GM12878 (cell line): ENCODE measurements at regions not wholly inside any gene's neighbourhood (a gene's known extent, or its start where the extent isn't known, plus 50 kb on each side); places are given as distances from the start of the nearest gene placed in this dataset.

ENCODE experiments used
- ATAC-seq: fragments of 200-7000 bp; cut with Tn5 transposase; 3 replicates; pipeline ENCODE4 v1.9.1; 2020; ENCODE audit warnings: mild to moderate bottlenecking, moderate library complexity
- BruUV-seq: library from RNA; stranded (reverse); fragments of 400-500 nt; replicated peaks from 2 replicates; lab custom pipeline; 2021; lab: Mats Ljungman, UMichigan
- CTCF ChIA-PET: fragments of 300-600 bp; sonication (Branson Sonifier 250); formaldehyde crosslinking; extraction: SDS; loops from one replicate; lab custom pipeline; 2021; ENCODE audit warnings: inconsistent platforms; lab: Yijun Ruan, JAX
- POLR2A ChIA-PET: fragments of 350-600 bp; formaldehyde crosslinking; extraction: SDS; loops from one replicate; lab custom pipeline; 2021; ENCODE audit warnings: inconsistent platforms; lab: Charles Lee
- RAD21 ChIA-PET: fragments of 300-600 bp; sonication (Branson Sonifier 250); formaldehyde crosslinking; loops from one replicate; lab custom pipeline; 2023; ENCODE audit warnings: antibody characterized with exemption; ENCODE audit not compliant: unreplicated experiment; lab: Charles Lee
- SMC1A ChIA-PET: fragments of 300-600 bp; sonication (Branson Sonifier 250); formaldehyde crosslinking; loops from one replicate; lab custom pipeline; 2023; ENCODE audit not compliant: unreplicated experiment, uncharacterized antibody; lab: Charles Lee
- DNase-seq: peaks from one replicate; pipeline ENCODE4 v3.0.0-alpha.2; 2011; ENCODE audit warnings: low read depth, low spot score
- FAIRE-seq: peaks from 3 replicates; lab custom pipeline; 2011; peaks lifted over from hg19 to GRCh38; lab: Jason Lieb, UNC
- H2AFZ ChIP-seq: 2 replicates; pipeline ENCODE4 v1.6.0; 2011; ENCODE audit warnings: low read depth, low read length, control low read depth; ENCODE audit not compliant: control insufficient read depth
- H3K27ac ChIP-seq: 2 replicates; pipeline ENCODE4 v1.5.1; 2011; ENCODE audit warnings: control low read depth; ENCODE audit not compliant: control insufficient read depth, insufficient read depth
- H3K27me3 ChIP-seq, 2 experiments: replicated peaks in 1 of 2; 2 replicates each; pipeline versions ENCODE4 v1.6.0 to v1.6.1; 2011; ENCODE audit warnings: low read length in 1 of 2; ENCODE audit not compliant: control insufficient read depth in 2 of 2, insufficient read depth in 2 of 2
- H3K36me3 ChIP-seq, 2 experiments: 2 replicates each; pipeline ENCODE4 v1.5.1; 2011; ENCODE audit warnings: low read length in 1 of 2; ENCODE audit not compliant: control insufficient read depth in 2 of 2, insufficient read depth in 2 of 2
- H3K4me1 ChIP-seq: 2 replicates; pipeline ENCODE4 v1.6.1; 2011; ENCODE audit warnings: mild to moderate bottlenecking, low read length, moderate library complexity, mixed read lengths; ENCODE audit not compliant: control insufficient read depth, insufficient read depth
- H3K4me2 ChIP-seq: 2 replicates; pipeline ENCODE4 v1.6.0; 2011; ENCODE audit warnings: control low read depth; ENCODE audit not compliant: control insufficient read depth, insufficient read depth
- H3K4me3 ChIP-seq: fragments of 200-600 bp; sonication (generic); 2 replicates; pipeline ENCODE4 v1.5.1; 2016
- H3K79me2 ChIP-seq: 2 replicates; pipeline ENCODE4 v1.6.0; 2011; ENCODE audit warnings: low read length; ENCODE audit not compliant: control insufficient read depth, insufficient read depth
- H3K9ac ChIP-seq: 2 replicates; pipeline ENCODE4 v1.8.0; 2011; ENCODE audit warnings: low read length, control low read depth, mixed read lengths; ENCODE audit not compliant: control insufficient read depth, insufficient read depth
- H3K9me3 ChIP-seq: replicated peaks from 3 replicates; pipeline ENCODE4 v1.5.1; 2011; ENCODE audit warnings: mild to moderate bottlenecking, low read length; ENCODE audit not compliant: control insufficient read depth, insufficient read depth
- H4K20me1 ChIP-seq: 2 replicates; pipeline ENCODE4 v1.6.0; 2011; ENCODE audit not compliant: control insufficient read depth, insufficient read depth
- CBX3 ChIP-seq: fragments of 200-600 bp; sonication (generic); IDR thresholded peaks from 2 replicates; pipeline ENCODE4 v1.6.1; 2016; ENCODE audit warnings: low read depth, borderline replicate concordance
- CBX5 ChIP-seq: sonication (generic); IDR thresholded peaks from 2 replicates; pipeline ENCODE4 v1.6.1; 2016; ENCODE audit warnings: low read depth, moderate library complexity, mild to moderate bottlenecking, inconsistent platforms
- CHD1 ChIP-seq: IDR thresholded peaks from 2 replicates; pipeline ENCODE4 v1.6.1; 2012; ENCODE audit warnings: low read depth, low read length, improper control_type of control experiment
- EED ChIP-seq: sonication (generic); IDR thresholded peaks from 2 replicates; pipeline ENCODE4 v1.6.1; 2016; ENCODE audit warnings: antibody characterized with exemption, low read depth
- FOXM1 ChIP-seq: IDR thresholded peaks from 2 replicates; pipeline ENCODE4 v1.6.1; 2012; ENCODE audit warnings: low read depth, mild to moderate bottlenecking, inconsistent platforms, low read length, moderate library complexity
- KLF5 ChIP-seq: fragments of 450-650 bp; IDR thresholded peaks from 2 replicates; pipeline ENCODE4 v1.6.1; 2014; ENCODE audit warnings: mild to moderate bottlenecking; ENCODE audit not compliant: partially characterized antibody
- MYC ChIP-seq: IDR thresholded peaks from 2 replicates; pipeline ENCODE4 v1.6.1; 2011; ENCODE audit warnings: mild to moderate bottlenecking, low read length, moderate library complexity, inconsistent platforms; ENCODE audit not compliant: insufficient read depth, insufficient replicate concordance, insufficient read length, severe bottlenecking
- NBN ChIP-seq: fragments of 450-650 bp; IDR thresholded peaks from 2 replicates; pipeline ENCODE4 v1.6.1; 2016
- NFYA ChIP-seq: IDR thresholded peaks from 2 replicates; pipeline ENCODE4 v1.6.1; 2011; ENCODE audit warnings: low read depth, mild to moderate bottlenecking, low read length, improper control_type of control experiment, borderline replicate concordance
- RUNX3 ChIP-seq: IDR thresholded peaks from 2 replicates; pipeline ENCODE4 v1.6.1; 2012; ENCODE audit warnings: low read length, inconsistent platforms
- SMC3 ChIP-seq: IDR thresholded peaks from 2 replicates; pipeline ENCODE4 v1.6.1; 2011; ENCODE audit warnings: low read length, improper control_type of control experiment, borderline replicate concordance
- SP1 ChIP-seq: IDR thresholded peaks from one replicate; pipeline ENCODE4 v1.6.1; 2011; ENCODE audit warnings: low read depth, low read length
- WRNIP1 ChIP-seq: IDR thresholded peaks from 2 replicates; pipeline ENCODE4 v1.6.1; 2011; ENCODE audit warnings: low read depth, low read length, improper control_type of control experiment, borderline replicate concordance
- WGBS: methylation state at CpG from one replicate; pipeline ENCODE4 v1.1.6; 2016; ENCODE audit warnings: low lambda C conversion rate; ENCODE audit not compliant: insufficient replicate concordance, insufficient coverage; ENCODE audit errors: missing lambda C conversion rate; 5-methylcytosine and 5-hydroxymethylcytosine counted together
- in situ Hi-C: fragments of 300-500 bp; cut with MboI; formaldehyde crosslinking; loops from 9 replicates; pipeline ENCODE4 v1.14.3; 2018; ENCODE audit warnings: mixed read lengths
- intact Hi-C: fragments of 100-400 bp; cut with micrococcal nuclease; formaldehyde crosslinking; loops from one replicate; pipeline ENCODE4 v1.14.2; 2022; ENCODE audit not compliant: unreplicated experiment
- TF ChIP-seq, protein P1 (sequence below): fragments of 450-650 bp; formaldehyde crosslinking; IDR thresholded peaks from 2 replicates; pipeline ENCODE4 v1.4.0; 2022; ENCODE audit warnings: mild to moderate bottlenecking, moderate library complexity
- TF ChIP-seq, protein P2 (sequence below): fragments of 450-650 bp; IDR thresholded peaks from 2 replicates; pipeline ENCODE4 v1.6.1; 2016; ENCODE audit warnings: mild to moderate bottlenecking, moderate library complexity, borderline replicate concordance
- TF ChIP-seq, protein P3 (sequence below): fragments of 450-650 bp; conservative IDR thresholded peaks from 2 replicates; pipeline ENCODE4 v1.6.1; 2017; ENCODE audit warnings: mild to moderate bottlenecking, moderate library complexity

DNA sequence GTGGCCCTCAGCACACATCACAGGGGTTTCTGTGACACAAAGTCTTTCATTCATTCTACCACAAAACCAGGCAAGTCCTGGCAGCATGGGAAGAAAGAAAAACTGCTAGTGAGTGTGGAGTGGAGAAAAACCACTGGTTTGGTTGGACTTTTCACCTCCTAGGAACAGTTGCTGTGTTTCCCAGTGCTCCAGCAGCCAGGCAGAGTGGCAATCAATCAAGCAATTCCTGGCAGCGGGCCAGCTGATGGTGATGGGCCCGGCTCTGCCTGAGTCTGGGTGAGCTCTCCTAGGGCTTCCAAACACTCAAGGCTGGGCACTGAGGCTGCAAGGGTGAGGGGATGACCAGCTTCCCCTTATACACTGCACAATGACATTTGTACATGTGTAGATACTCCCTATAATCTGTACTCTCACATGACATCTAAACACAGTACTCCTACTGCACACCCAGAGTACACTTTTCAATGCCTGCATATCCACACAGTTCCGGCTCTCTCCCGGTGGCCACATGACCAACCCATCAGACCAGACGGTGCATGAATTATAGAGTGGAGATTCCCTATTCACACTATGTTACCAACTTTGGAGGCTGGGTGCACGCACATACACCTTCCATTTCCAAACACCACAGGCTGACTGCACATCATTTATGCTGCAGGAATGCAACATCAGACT lies 156.6 kb downstream of the UNC5CL start:
- H3K27ac ChIP-seq: no peak overlapping the region
- H3K4me2 ChIP-seq: no peak overlapping the region
- intact Hi-C loops (no loop called here), in situ Hi-C loops (no loop called here)
- no peak overlapping the region for H3K4me3 ChIP-seq
- POLR2A ChIA-PET: no interaction called here
- FAIRE-seq (no peak), ATAC-seq (no peak), DNase-seq (no peak)
- no peaks in the 10 kb centered on the region for H3K79me2 ChIP-seq
- SMC1A ChIA-PET: no interaction called here
- 0 out of 4 replicates have a peak, but pooled peaks cover 0 to 3% of the 10 kb centered on the region in 2 experiments for H3K27me3 ChIP-seq
- CTCF ChIA-PET: no interaction called here
- no peaks in the 10 kb centered on the region for H3K36me3 ChIP-seq
- no peaks in the 10 kb centered on the region for H3K4me1 ChIP-seq
- 31% methylated on average over 6 of the region's 6 CpGs for WGBS
- H3K9me3 ChIP-seq: no peaks in the 10 kb centered on the region; the same call in 2 of the 3 replicates
- H2AFZ ChIP-seq: no peak overlapping the region
- no peak overlapping the region for H3K9ac ChIP-seq
- no peaks in the 10 kb centered on the region; the same call in 1 of the 2 replicates for H4K20me1 ChIP-seq
- RAD21 ChIA-PET: no interaction called here
- no TSS peak for BruUV-seq
- no peak for TF ChIP-seq CBX3
- TF ChIP-seq CHD1: no peak
- TF ChIP-seq MYC: no peak
- no peak for TF ChIP-seq EED
- TF ChIP-seq SP1: no peak
- TF ChIP-seq SMC3: no peak
- TF ChIP-seq, protein P1, sequence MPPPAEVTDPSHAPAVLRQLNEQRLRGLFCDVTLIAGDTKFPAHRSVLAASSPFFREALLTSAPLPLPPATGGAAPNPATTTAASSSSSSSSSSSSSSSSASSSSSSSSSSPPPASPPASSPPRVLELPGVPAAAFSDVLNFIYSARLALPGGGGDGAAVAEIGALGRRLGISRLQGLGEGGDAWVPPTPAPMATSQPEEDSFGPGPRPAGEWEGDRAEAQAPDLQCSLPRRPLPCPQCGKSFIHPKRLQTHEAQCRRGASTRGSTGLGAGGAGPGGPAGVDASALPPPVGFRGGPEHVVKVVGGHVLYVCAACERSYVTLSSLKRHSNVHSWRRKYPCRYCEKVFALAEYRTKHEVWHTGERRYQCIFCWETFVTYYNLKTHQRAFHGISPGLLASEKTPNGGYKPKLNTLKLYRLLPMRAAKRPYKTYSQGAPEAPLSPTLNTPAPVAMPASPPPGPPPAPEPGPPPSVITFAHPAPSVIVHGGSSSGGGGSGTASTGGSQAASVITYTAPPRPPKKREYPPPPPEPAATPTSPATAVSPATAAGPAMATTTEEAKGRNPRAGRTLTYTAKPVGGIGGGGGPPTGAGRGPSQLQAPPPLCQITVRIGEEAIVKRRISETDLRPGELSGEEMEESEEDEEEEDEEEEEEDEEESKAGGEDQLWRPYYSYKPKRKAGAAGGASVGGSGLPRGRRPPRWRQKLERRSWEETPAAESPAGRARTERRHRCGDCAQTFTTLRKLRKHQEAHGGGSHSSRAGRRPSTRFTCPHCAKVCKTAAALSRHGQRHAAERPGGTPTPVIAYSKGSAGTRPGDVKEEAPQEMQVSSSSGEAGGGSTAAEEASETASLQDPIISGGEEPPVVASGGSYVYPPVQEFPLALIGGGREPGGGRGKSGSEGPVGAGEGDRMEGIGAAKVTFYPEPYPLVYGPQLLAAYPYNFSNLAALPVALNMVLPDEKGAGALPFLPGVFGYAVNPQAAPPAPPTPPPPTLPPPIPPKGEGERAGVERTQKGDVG (CRISPR knock-in tag): no peak
- TF ChIP-seq, protein P2, sequence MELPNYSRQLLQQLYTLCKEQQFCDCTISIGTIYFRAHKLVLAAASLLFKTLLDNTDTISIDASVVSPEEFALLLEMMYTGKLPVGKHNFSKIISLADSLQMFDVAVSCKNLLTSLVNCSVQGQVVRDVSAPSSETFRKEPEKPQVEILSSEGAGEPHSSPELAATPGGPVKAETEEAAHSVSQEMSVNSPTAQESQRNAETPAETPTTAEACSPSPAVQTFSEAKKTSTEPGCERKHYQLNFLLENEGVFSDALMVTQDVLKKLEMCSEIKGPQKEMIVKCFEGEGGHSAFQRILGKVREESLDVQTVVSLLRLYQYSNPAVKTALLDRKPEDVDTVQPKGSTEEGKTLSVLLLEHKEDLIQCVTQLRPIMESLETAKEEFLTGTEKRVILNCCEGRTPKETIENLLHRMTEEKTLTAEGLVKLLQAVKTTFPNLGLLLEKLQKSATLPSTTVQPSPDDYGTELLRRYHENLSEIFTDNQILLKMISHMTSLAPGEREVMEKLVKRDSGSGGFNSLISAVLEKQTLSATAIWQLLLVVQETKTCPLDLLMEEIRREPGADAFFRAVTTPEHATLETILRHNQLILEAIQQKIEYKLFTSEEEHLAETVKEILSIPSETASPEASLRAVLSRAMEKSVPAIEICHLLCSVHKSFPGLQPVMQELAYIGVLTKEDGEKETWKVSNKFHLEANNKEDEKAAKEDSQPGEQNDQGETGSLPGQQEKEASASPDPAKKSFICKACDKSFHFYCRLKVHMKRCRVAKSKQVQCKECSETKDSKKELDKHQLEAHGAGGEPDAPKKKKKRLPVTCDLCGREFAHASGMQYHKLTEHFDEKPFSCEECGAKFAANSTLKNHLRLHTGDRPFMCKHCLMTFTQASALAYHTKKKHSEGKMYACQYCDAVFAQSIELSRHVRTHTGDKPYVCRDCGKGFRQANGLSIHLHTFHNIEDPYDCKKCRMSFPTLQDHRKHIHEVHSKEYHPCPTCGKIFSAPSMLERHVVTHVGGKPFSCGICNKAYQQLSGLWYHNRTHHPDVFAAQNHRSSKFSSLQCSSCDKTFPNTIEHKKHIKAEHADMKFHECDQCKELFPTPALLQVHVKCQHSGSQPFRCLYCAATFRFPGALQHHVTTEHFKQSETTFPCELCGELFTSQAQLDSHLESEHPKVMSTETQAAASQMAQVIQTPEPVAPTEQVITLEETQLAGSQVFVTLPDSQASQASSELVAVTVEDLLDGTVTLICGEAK: no peak
- TF ChIP-seq WRNIP1: no peak
- no peak for TF ChIP-seq KLF5
- TF ChIP-seq NBN: no peak
- no peak for TF ChIP-seq FOXM1
- no peak for TF ChIP-seq NFYA
- no peak for TF ChIP-seq CBX5
- no peak for TF ChIP-seq RUNX3
- TF ChIP-seq, protein P3, sequence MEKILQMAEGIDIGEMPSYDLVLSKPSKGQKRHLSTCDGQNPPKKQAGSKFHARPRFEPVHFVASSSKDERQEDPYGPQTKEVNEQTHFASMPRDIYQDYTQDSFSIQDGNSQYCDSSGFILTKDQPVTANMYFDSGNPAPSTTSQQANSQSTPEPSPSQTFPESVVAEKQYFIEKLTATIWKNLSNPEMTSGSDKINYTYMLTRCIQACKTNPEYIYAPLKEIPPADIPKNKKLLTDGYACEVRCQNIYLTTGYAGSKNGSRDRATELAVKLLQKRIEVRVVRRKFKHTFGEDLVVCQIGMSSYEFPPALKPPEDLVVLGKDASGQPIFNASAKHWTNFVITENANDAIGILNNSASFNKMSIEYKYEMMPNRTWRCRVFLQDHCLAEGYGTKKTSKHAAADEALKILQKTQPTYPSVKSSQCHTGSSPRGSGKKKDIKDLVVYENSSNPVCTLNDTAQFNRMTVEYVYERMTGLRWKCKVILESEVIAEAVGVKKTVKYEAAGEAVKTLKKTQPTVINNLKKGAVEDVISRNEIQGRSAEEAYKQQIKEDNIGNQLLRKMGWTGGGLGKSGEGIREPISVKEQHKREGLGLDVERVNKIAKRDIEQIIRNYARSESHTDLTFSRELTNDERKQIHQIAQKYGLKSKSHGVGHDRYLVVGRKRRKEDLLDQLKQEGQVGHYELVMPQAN: no peak
